Left lung (tissue), 4 donors: ENCODE measurements at regions not wholly inside any gene's neighbourhood (a gene's known extent, or its start where the extent isn't known, plus 50 kb on each side); places are given as distances from the start of the nearest gene placed in this dataset.

Experiments
- ATAC-seq: fragments of 200-7000 bp; cut with Tn5 transposase; one replicate; pipeline ENCODE4 v1.9.1; 2020; ENCODE audit warnings: moderate library complexity
- DNase-seq, 4 donors: peaks; one replicate each; pipeline ENCODE4 v3.0.0-alpha.2; 2013 to 2020
- H3K27ac ChIP-seq, 2 donors: fragments of 200-600 bp; sonication (generic) in 1 of 2; one replicate each; pipeline versions ENCODE4 v1.5.0 to v1.8.0; 2020 to 2021
- H3K27me3 ChIP-seq, 2 donors: fragments of 200-600 bp; sonication (generic) in 1 of 2; one replicate each; pipeline versions ENCODE4 v1.5.0 to v1.8.0; 2020 to 2021
- H3K36me3 ChIP-seq, 2 donors: fragments of 200-600 bp; sonication (generic) in 1 of 2; one replicate each; pipeline versions ENCODE4 v1.5.0 to v1.8.0; 2020 to 2021
- H3K4me1 ChIP-seq, 2 donors: fragments of 200-600 bp; one replicate each; pipeline ENCODE4 v1.8.0; 2021
- H3K4me3 ChIP-seq, 2 donors: fragments of 200-600 bp; sonication (generic) in 1 of 2; one replicate each; pipeline versions ENCODE4 v1.5.0 to v1.8.0; 2020 to 2021; ENCODE audit warnings: mild to moderate bottlenecking in 1 of 2
- H3K9me3 ChIP-seq, 2 donors: fragments of 200-600 bp; sonication (generic) in 1 of 2; one replicate each; pipeline versions ENCODE4 v1.5.0 to v1.8.0; 2020 to 2021
- CTCF ChIP-seq, 2 donors: fragments of 200-600 bp; sonication (generic) in 1 of 2; IDR thresholded peaks; one replicate each; pipeline versions ENCODE4 v1.5.0 to v1.8.0; 2021; ENCODE audit warnings: antibody characterized with exemption in 2 of 2
- intact Hi-C, 2 donors: fragments of 100-400 bp; cut with DNase I; formaldehyde crosslinking; loops; one replicate each; pipeline versions ENCODE4 v1.11.2 to v1.14.2; 2022
- donor health status: DM: no; HTN: yes; CAD: no.
- donor health status: DM: no; HTN: no; CAD: no.

GRCh38 chr16:80874925-80875324 lies 70.5 kb upstream of the CDYL2 start:
- Histone ChIP-seq H3K27ac (no peak overlapping the region), H3K4me1 (no peaks in the 10 kb centered on the region), H3K36me3 (no peaks in the 10 kb centered on the region), H3K27me3 (no peaks in the 10 kb centered on the region), H3K4me3 (no peak overlapping the region), H3K9me3 (no peaks in the 10 kb centered on the region)
- DNase-seq (no peak), ATAC-seq (no peak)
- no peak for TF ChIP-seq CTCF (IDR thresholded peaks at IDR 0.05)
- intact Hi-C loops, result no loop called here

- DNase-seq, result no peak
- Histone ChIP-seq H3K4me1 (no peaks in the 10 kb centered on the region), H3K9me3 (peaks cover 4 to 7% of the 10 kb centered on the region in 2 donors), H3K36me3 (no peaks in the 10 kb centered on the region), H3K27me3 (no peaks in the 10 kb centered on the region), H3K4me3 (no peak overlapping the region), H3K27ac (no peak overlapping the region)
- no peak for ATAC-seq
- TF ChIP-seq CTCF (IDR thresholded peaks at IDR 0.05), result no peak
- intact Hi-C loops, result no loop called here
Observed at GRCh38 chr16:80862160-80862705, 57.8 kb upstream of the CDYL2 start.
